IMR-90 (cell line): ENCODE measurements at regions not wholly inside any gene's neighbourhood (a gene's known extent, or its start where the extent isn't known, plus 50 kb on each side); places are given as distances from the start of the nearest gene placed in this dataset.

Experiments
- BHLHE40 ChIP-seq: fragments of 150-350 bp; IDR thresholded peaks from 2 replicates; pipeline ENCODE4 v1.6.1; 2016; ENCODE audit warnings: mild to moderate bottlenecking, low read depth, low read length
- CEBPB ChIP-seq: IDR thresholded peaks from 2 replicates; pipeline ENCODE4 v1.6.1; 2012; ENCODE audit warnings: low read depth, low read length, improper control_type of control experiment
- CHD1 ChIP-seq: IDR thresholded peaks from 2 replicates; pipeline ENCODE4 v1.6.1; 2012; ENCODE audit warnings: low read depth, low read length, improper control_type of control experiment
- CTCF ChIP-seq: conservative IDR thresholded peaks from 2 replicates; pipeline ENCODE4 v1.5.1; 2012; ENCODE audit warnings: mild to moderate bottlenecking, low read depth, low read length, improper control_type of control experiment
- ELK1 ChIP-seq: fragments of 150-350 bp; IDR thresholded peaks from 2 replicates; pipeline ENCODE4 v1.6.1; 2016; ENCODE audit warnings: low read depth, mild to moderate bottlenecking, low read length, moderate library complexity, borderline replicate concordance
- FOS ChIP-seq: fragments of 150-350 bp; IDR thresholded peaks from 2 replicates; pipeline ENCODE4 v1.6.1; 2016; ENCODE audit warnings: low read depth, low read length
- MXI1 ChIP-seq: IDR thresholded peaks from 2 replicates; pipeline ENCODE4 v1.6.1; 2012; ENCODE audit warnings: low read depth, mild to moderate bottlenecking, low read length, moderate library complexity, borderline replicate concordance
- NFE2L2 ChIP-seq: fragments of 150-350 bp; IDR thresholded peaks from 2 replicates; pipeline ENCODE4 v1.6.1; 2016; ENCODE audit warnings: low read depth, mild to moderate bottlenecking, low read length
- POLR2A ChIP-seq: IDR thresholded peaks from 2 replicates; pipeline ENCODE4 v1.6.1; 2012; ENCODE audit warnings: mild to moderate bottlenecking, low read depth, low read length
- RAD21 ChIP-seq: IDR thresholded peaks from 2 replicates; pipeline ENCODE4 v1.6.1; 2012; ENCODE audit warnings: low read length, improper control_type of control experiment
- RFX5 ChIP-seq: IDR thresholded peaks from 2 replicates; pipeline ENCODE4 v1.8.0; 2012; ENCODE audit warnings: low read depth, mild to moderate bottlenecking, low read length, moderate library complexity
- SMC3 ChIP-seq: fragments of 150-350 bp; IDR thresholded peaks from 2 replicates; pipeline ENCODE4 v1.6.1; 2016; ENCODE audit warnings: low read depth, mild to moderate bottlenecking, antibody characterized with exemption, low read length, moderate library complexity
- USF2 ChIP-seq: fragments of 150-350 bp; IDR thresholded peaks from 2 replicates; pipeline ENCODE4 v1.6.1; 2017; ENCODE audit warnings: mild to moderate bottlenecking, antibody characterized with exemption, low read length, low read depth

GRCh38 chr3:83662381-83662960 is 1296.3 kb upstream of the CADM2 start:
- TF ChIP-seq CTCF (no peak), POLR2A (no peak), USF2 (no peak), RFX5 (no peak), ELK1 (no peak), FOS (no peak), CHD1 (no peak), SMC3 (no peak), RAD21 (no peak), CEBPB (no peak), BHLHE40 (no peak), MXI1 (no peak), NFE2L2 (no peak)
